Activated CD8-positive, alpha-beta memory T cell treated with anti-CD3 and anti-CD28 coated beads, Interleukin-2, amount 10 ng/mL, durations not matched to agents 7 days and 5 days (primary cell): ENCODE measurements at regions not wholly inside any gene's neighbourhood (a gene's known extent, or its start where the extent isn't known, plus 50 kb on each side); places are given as distances from the start of the nearest gene placed in this dataset.
"Not testable (repeated sequence)": the region's sequence is repeated elsewhere in the genome, so short reads cannot be mapped to it uniquely, and the experiment has no call there.

Experiments
- ATAC-seq: fragments of 150-1000 bp; cut with Tn5 transposase; one replicate; pipeline ENCODE4 v1.10.0; 2021; ENCODE audit warnings: moderate library complexity
- CTCF ChIA-PET: fragments of 350-600 bp; sonication (Branson Sonifier 250); formaldehyde crosslinking; loops from one replicate; lab custom pipeline; 2021; ENCODE audit warnings: antibody characterized with exemption; lab: Charles Lee
- DNase-seq: peaks from one replicate; pipeline ENCODE4 v3.0.0-alpha.2; 2020
- H3K27ac Mint-ChIP-seq: one replicate; pipeline ENCODE4 v1.8.0; 2021; ENCODE audit warnings: mild to moderate bottlenecking, mixed read lengths
- H3K27me3 Mint-ChIP-seq: one replicate; pipeline ENCODE4 v1.8.0; 2021; ENCODE audit warnings: mixed read lengths
- H3K36me3 Mint-ChIP-seq: one replicate; pipeline ENCODE4 v1.8.0; 2021; ENCODE audit warnings: mild to moderate bottlenecking, mixed read lengths
- H3K4me1 Mint-ChIP-seq: one replicate; pipeline ENCODE4 v1.8.0; 2021; ENCODE audit warnings: mixed read lengths
- H3K4me3 Mint-ChIP-seq: one replicate; pipeline ENCODE4 v1.8.0; 2021; ENCODE audit warnings: mild to moderate bottlenecking, moderate library complexity, mixed read lengths
- H3K9me3 Mint-ChIP-seq: one replicate; pipeline ENCODE4 v1.8.0; 2022; ENCODE audit warnings: low read depth, mixed read lengths

DNA sequence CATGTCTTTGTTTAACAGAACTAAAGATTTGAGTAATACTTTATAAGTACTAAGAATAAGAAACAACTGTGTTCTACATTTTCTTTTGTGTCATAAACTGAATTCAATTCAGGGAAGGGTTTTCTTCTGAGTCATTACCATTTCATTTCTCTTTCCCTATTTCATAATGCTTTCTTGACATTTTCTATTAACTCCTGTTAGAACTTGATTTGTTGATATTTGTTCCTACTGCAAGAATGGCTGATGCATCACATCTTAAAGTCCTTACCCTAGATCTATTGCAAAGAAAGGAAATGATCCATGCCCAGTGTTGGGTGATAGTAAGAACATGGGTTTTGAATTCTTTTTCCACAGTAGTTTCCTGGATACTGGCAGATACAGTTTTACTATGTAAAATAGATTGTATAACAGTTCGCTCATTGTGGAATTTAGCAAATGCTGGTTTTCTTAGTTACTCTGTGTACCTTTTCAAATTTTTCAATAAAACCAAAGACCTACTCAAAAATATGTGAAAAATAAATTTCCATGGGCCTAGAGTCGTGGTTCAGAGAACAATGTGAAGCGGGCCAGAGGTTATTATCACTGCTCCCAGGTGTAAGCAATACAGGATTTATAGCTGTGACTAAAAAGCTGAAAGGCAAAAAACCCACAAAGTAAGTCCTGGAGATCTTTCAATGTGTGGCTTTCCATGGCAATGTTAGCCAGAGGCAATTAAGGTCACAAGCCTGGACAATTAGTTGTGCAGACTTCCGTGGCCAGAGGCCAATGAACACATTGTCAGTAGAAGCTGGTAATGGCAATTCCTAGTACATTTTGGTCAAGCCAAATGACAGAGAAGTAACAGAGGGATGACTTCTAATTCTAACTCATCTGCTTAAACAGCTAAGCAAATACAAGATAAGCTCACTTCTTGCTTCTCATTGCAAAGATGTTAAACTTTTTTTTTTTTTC is 127.3 kb upstream of the FAT4 start:
- Mint-ChIP-seq H3K4me1 (no peaks in the 10 kb centered on the region), H3K27me3 (no peaks in the 10 kb centered on the region), H3K27ac (no peak overlapping the region), H3K36me3 (no peaks in the 10 kb centered on the region), H3K9me3 (peaks cover 3% of the 10 kb centered on the region), H3K4me3 (no peak overlapping the region)
- DNase-seq (no peak), ATAC-seq (no peak)
- CTCF ChIA-PET: no interaction called here

DNA sequence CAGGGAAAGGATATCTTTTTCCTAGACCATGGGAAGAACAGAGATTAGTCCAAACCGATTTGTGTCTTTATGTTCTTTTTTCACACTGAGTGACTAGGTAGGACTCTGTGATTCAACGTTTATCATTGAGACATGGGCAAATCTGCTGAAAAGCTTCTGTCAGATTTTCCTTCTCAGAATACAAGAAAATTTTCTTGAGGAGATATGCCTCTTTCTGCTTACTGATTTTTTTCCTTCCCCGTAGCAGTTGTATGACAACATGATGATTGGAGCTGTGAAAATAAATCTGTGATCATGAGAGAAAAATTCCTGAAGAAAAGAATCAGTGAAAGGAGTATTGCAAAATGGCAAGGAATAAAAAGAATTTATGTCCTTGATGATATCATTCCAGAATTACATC is 130.6 kb upstream of the FAT4 start:
- H3K4me3 Mint-ChIP-seq: no peak overlapping the region
- CTCF ChIA-PET: no interaction called here
- no peaks in the 10 kb centered on the region for H3K36me3 Mint-ChIP-seq
- DNase-seq: no peak
- H3K27me3 Mint-ChIP-seq: no peaks in the 10 kb centered on the region
- no peaks in the 10 kb centered on the region for H3K4me1 Mint-ChIP-seq
- no peak for ATAC-seq
- H3K9me3 Mint-ChIP-seq: no peaks in the 10 kb centered on the region
- H3K27ac Mint-ChIP-seq: no peak overlapping the region

DNA sequence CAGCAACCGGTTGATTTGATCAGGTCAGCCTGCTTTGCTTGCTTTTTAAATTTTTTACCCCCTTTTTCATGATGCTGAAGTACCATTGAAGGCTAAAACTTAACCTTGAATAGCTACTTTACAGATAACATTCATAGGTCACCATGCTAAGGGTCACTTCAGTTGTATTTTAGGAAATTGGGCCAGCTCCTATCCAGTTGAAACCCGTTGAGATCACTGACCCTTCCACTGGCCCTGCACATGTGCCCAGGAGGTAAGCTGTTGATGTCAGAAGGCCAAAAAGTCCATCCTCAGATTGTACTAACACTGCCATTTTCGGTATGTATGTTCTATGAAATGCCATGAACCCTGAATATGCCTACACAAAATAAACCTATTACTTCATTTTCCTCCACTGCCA is 133.0 kb upstream of the FAT4 start:
- ATAC-seq (no peak), DNase-seq (no peak)
- no peak overlapping the region for H3K27ac Mint-ChIP-seq
- no peak overlapping the region for H3K4me3 Mint-ChIP-seq
- H3K4me1 Mint-ChIP-seq: no peaks in the 10 kb centered on the region
- CTCF ChIA-PET: no interaction called here
- no peaks in the 10 kb centered on the region for H3K27me3 Mint-ChIP-seq
- H3K9me3 Mint-ChIP-seq: no peaks in the 10 kb centered on the region
- no peaks in the 10 kb centered on the region for H3K36me3 Mint-ChIP-seq

DNA sequence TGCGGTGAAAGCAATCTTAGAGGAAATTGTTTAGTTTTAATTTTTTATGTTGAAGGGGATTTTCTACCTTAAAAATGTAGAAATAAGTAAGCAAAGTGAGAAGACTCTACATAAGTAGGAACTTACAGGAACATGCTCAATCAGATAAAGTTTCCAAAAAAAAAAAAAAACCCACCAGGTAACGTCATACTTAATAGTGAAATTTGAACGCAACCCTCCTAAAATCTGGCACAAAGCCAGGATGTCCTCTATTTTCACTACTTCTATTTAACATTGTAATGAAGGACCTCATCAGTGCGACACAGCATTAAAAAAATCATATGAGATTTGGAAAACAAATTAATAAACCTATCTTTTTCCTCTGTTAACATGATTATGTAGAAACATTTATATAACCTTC is 135.0 kb upstream of the FAT4 start:
- ATAC-seq: no peak
- no peak overlapping the region for H3K27ac Mint-ChIP-seq
- DNase-seq: no peak
- H3K4me3 Mint-ChIP-seq: no peak overlapping the region
- H3K9me3 Mint-ChIP-seq: no peaks in the 10 kb centered on the region
- CTCF ChIA-PET: no interaction called here
- H3K36me3 Mint-ChIP-seq: no peaks in the 10 kb centered on the region
- no peaks in the 10 kb centered on the region for H3K4me1 Mint-ChIP-seq
- H3K27me3 Mint-ChIP-seq: no peaks in the 10 kb centered on the region

DNA sequence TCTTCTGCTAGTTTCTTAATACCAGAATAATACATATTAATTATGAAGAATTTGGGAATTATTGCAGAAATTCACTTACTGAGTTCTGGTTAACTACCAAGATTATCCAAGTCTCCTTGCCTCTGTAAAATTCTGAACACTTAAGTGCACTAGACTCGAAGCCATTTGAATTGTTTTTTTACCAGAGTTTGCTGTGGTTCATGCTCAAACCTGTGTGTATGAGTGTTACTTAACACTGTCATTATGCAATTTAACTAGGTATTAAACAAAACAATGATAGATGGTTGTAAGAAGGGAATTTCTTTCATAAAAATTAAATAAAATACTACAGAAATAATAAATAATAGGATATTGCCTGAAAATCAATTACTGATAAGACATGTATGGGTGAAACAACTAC is 145.6 kb upstream of the FAT4 start:
- H3K9me3 Mint-ChIP-seq: peaks cover 2% of the 10 kb centered on the region
- no peaks in the 10 kb centered on the region for H3K27me3 Mint-ChIP-seq
- CTCF ChIA-PET: no interaction called here
- no peaks in the 10 kb centered on the region for H3K36me3 Mint-ChIP-seq
- H3K4me3 Mint-ChIP-seq: no peak overlapping the region
- no peak for ATAC-seq
- DNase-seq: no peak
- no peaks in the 10 kb centered on the region for H3K4me1 Mint-ChIP-seq
- H3K27ac Mint-ChIP-seq: no peak overlapping the region

DNA sequence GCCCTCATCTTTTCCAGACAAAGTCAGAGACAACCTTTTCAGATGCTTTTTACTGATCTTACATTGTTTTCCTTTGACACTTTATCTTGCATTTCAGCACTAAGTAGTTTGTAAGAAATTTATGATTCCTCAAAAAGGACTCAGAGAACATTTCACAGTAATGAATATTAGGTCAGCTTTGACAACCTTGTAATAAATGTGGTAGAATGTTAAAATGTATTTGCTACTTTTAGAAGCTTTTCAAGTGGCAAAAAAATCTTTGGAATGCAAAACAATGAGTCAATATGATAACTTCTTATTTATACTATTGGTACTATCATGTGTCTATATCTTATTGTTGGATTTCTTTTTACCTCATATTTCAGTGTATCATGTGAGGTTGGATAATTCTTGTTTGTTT is 146.2 kb upstream of the FAT4 start:
- ATAC-seq (no peak), DNase-seq (no peak)
- peaks cover 2% of the 10 kb centered on the region for H3K9me3 Mint-ChIP-seq
- CTCF ChIA-PET: no interaction called here
- no peaks in the 10 kb centered on the region for H3K36me3 Mint-ChIP-seq
- H3K27me3 Mint-ChIP-seq: no peaks in the 10 kb centered on the region
- H3K4me1 Mint-ChIP-seq: no peaks in the 10 kb centered on the region
- no peak overlapping the region for H3K4me3 Mint-ChIP-seq
- no peak overlapping the region for H3K27ac Mint-ChIP-seq

DNA sequence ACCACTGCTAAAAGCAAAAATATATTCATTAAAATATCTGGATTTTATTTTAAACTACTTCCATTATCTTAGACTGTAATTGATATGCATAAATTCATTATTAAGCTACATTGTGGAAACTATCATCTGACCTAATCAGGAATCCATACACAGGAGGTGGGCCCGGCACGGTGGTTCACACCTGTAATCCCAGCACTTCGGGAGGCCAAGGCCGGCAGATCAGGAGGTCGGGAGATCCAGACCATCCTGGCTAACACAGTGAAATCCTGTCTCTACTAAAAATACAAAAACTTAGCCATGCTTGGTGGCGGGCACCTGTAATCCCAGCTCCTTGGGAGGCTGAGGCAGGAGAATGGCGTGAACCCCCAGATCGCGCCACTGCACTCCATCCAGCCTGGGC is 148.7 kb upstream of the FAT4 start:
- DNase-seq, ATAC-seq, H3K27me3 Mint-ChIP-seq, H3K4me3 Mint-ChIP-seq, H3K9me3 Mint-ChIP-seq, H3K36me3 Mint-ChIP-seq, H3K27ac Mint-ChIP-seq, H3K4me1 Mint-ChIP-seq, CTCF ChIA-PET: not testable (repeated sequence)

DNA sequence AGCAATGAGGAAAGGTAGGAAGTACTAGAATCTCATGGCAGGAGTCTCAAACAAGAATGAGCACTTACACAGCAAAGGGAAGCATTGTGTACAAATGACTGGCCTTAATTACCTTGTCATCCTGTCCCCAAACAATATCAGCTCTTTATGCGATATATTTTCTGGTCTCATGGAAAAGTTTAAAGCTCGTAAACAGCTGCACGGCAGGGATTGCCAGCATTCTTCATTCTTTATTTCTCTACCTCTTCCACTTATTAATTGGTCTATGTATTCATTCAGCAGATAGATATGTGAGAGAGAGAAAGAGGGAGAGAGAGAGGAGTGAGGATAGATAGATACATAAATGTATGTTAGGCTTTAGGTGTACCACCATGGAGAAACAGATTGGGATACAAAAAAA is 155.8 kb upstream of the FAT4 start:
- H3K27me3 Mint-ChIP-seq: no peaks in the 10 kb centered on the region

DNA sequence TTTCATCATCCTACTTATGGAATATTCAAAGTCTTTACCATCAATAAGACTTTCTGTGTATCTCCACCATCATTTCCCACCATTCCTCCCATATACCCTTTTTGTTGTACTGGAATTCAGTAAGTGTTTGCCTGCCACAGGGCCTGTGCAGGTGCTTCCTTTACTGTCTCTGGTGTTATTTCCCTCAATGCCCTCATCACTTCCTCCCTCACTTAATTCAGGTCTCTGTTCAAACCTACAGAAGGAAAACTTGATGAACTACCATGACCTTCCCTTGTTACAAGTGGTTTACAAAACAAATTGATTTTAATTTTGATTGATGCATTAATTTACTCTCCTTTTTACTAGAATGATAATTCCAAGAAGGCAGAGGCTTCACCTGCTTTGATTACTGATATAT is 159.5 kb upstream of the FAT4 start:
- Mint-ChIP-seq H3K27ac (no peak overlapping the region), H3K4me3 (no peak overlapping the region), H3K27me3 (no peaks in the 10 kb centered on the region), H3K4me1 (no peaks in the 10 kb centered on the region), H3K9me3 (peaks cover 7% of the 10 kb centered on the region), H3K36me3 (no peaks in the 10 kb centered on the region)
- DNase-seq (no peak), ATAC-seq (no peak)
- CTCF ChIA-PET: no interaction called here

More for the DNA sequence above, 155.8 kb upstream of the FAT4 start:
- ATAC-seq: no peak
- no peaks in the 10 kb centered on the region for H3K4me1 Mint-ChIP-seq
- H3K27ac Mint-ChIP-seq: no peak overlapping the region
- CTCF ChIA-PET: no interaction called here
- H3K4me3 Mint-ChIP-seq: no peak overlapping the region
- DNase-seq: no peak
- peaks cover 7% of the 10 kb centered on the region for H3K9me3 Mint-ChIP-seq
- H3K36me3 Mint-ChIP-seq: no peaks in the 10 kb centered on the region

DNA sequence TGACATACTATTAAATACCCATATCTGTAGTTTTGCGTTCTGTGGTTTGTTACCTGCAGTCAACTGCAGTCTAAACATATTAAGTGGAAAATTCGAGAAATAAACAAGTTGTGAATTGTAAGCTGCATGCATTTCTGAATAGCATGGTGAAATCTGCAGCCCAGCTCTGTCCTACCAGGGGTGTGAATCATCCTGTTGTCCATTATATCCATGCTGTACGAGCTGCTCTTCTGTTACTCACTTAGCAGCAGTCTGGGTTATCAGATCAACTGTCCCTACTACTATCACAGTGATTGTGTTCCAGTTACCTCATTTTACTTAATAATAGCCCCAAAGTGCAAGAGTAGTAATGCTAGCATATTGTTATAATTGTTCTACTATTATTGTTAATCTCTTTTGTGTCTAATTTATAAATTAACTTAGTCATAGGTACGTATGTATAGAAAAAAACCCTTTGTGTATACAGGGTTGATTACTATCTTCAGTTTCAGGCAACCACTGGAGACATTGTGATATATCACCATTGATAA is 173.7 kb upstream of the FAT4 start:
- CTCF ChIA-PET: no interaction called here
- H3K27me3 Mint-ChIP-seq: no peaks in the 10 kb centered on the region
- no peak overlapping the region for H3K4me3 Mint-ChIP-seq
- no peak for ATAC-seq
- no peak for DNase-seq
- H3K9me3 Mint-ChIP-seq: no peaks in the 10 kb centered on the region
- H3K36me3 Mint-ChIP-seq: no peaks in the 10 kb centered on the region
- no peak overlapping the region for H3K27ac Mint-ChIP-seq
- no peaks in the 10 kb centered on the region for H3K4me1 Mint-ChIP-seq

DNA sequence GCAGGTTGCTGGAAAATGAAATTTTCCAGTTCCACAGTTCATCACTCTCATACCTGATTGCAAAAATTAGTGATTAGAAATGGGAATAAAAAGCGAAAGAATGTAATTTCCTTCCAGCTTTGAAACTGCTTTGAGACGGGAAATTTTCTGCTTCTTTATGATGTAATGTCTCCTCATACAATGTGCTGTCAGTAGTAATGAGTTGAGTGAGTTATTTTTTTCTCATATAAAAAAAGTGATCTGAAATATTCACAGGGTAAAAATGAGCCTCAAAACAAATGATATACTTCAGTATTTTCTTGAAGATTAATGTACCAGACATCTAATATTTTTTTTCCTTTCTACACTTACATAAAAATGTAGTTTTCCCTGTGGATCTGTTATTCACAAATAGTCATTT is 179.1 kb upstream of the FAT4 start:
- Mint-ChIP-seq H3K9me3 (no peaks in the 10 kb centered on the region), H3K27ac (no peak overlapping the region)

DNA sequence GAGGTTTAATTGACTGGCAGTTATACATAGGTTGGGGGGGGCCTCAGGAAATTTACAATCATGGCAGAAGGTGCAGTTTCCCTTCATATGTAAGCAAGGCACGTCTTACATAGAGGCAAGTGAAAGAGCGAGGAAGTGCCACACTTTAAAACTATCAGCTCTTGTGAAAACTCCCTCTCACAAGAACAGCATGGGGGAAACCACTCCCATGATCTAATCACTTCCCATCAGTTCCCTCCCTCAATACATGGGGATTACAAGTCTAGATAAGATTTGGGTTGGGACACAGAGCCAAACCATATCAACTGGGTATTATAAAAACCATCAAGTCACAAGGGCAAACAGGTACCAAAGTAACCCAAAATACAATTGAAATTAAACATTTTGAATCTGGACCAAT is 182.0 kb upstream of the FAT4 start:
- CTCF ChIA-PET: no interaction called here
- no peak overlapping the region for H3K27ac Mint-ChIP-seq
- no peaks in the 10 kb centered on the region for H3K36me3 Mint-ChIP-seq
- H3K27me3 Mint-ChIP-seq: no peaks in the 10 kb centered on the region
- ATAC-seq (no peak), DNase-seq (no peak)
- no peaks in the 10 kb centered on the region for H3K4me1 Mint-ChIP-seq
- H3K9me3 Mint-ChIP-seq: peaks cover 1% of the 10 kb centered on the region
- H3K4me3 Mint-ChIP-seq: no peak overlapping the region

More for the DNA sequence above, 179.1 kb upstream of the FAT4 start:
- Mint-ChIP-seq H3K4me3 (no peak overlapping the region), H3K4me1 (no peaks in the 10 kb centered on the region), H3K27me3 (no peaks in the 10 kb centered on the region), H3K36me3 (no peaks in the 10 kb centered on the region)
- ATAC-seq: no peak
- no peak for DNase-seq
- CTCF ChIA-PET: no interaction called here

DNA sequence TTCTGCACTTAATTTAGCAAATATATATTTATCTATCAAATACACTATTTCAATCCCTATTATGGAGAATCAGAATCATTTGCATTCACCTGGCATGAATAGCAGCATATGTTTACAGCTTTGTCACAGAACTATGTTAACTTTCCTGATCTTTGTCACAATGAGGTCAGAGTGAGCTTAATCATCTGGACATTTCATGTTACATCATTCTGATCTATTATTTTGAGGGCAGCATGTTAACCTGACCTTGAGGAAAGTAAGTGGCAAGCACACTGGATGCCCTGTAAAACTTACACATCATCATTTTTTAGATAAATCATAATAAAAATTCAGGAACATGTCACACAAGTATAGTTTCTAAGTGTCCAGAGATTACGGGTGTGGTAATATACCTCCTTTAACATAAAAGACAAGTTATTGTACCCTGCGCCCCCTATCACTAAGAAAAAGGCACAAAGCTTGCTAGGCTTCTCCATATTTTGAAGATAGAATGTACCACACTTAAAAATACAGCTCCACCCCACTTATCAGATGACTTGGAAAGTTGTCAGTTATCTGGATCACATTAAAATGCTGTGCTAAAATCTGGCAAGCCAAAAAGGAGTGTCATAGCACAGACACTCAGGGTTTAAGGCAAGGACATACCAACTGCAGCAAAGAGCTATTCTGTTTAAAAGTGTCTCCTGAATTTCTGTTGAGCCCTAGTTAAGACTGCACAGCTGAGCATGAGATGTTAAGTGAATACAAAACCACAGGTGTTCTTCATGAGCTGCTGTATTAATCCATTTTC is 182.7 kb upstream of the FAT4 start:
- Mint-ChIP-seq H3K4me1 (no peaks in the 10 kb centered on the region), H3K27ac (no peak overlapping the region), H3K36me3 (no peaks in the 10 kb centered on the region), H3K4me3 (no peak overlapping the region), H3K9me3 (peaks cover 1% of the 10 kb centered on the region), H3K27me3 (no peaks in the 10 kb centered on the region)
- no peak for ATAC-seq
- CTCF ChIA-PET: no interaction called here
- no peak for DNase-seq

DNA sequence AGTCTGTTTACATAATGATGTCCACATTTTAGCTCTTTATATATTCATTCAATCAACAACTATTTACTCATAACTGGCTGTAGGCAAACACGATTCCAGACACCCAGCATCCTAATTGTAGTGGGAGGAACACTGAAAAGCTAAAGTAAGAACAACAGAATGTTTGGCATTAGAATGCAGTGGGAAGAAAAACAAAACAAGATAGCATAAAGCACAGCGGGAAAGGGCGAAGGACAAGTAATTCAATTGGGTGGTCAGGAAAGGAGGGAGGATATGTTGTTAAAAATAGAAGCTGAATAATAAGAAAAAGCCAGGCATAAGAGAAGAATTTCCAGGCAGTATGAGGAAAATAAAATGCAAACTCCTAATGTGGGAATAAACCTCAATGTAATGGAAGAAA is 189.5 kb upstream of the FAT4 start:
- Mint-ChIP-seq H3K36me3 (no peaks in the 10 kb centered on the region), H3K4me3 (no peak overlapping the region), H3K27ac (no peak overlapping the region), H3K27me3 (no peaks in the 10 kb centered on the region), H3K4me1 (no peaks in the 10 kb centered on the region), H3K9me3 (peaks cover 1% of the 10 kb centered on the region)
- ATAC-seq (no peak), DNase-seq (no peak)
- CTCF ChIA-PET: no interaction called here
